ENCODE measurements at regions not wholly inside any gene's neighbourhood (a gene's known extent, or its start where the extent isn't known, plus 50 kb on each side); places are given as distances from the start of the nearest gene placed in this dataset.
"Not testable (repeated sequence)": the region's sequence is repeated elsewhere in the genome, so short reads cannot be mapped to it uniquely, and the experiment has no call there.

- not testable (repeated sequence) for DNase-seq (ENCODE audit: low read depth in 3 of 3, low spot score in 2 of 3)
Measured at GRCh38 chr1:224029286-224030025, 84.5 kb upstream of the FBXO28 start.

DNA sequence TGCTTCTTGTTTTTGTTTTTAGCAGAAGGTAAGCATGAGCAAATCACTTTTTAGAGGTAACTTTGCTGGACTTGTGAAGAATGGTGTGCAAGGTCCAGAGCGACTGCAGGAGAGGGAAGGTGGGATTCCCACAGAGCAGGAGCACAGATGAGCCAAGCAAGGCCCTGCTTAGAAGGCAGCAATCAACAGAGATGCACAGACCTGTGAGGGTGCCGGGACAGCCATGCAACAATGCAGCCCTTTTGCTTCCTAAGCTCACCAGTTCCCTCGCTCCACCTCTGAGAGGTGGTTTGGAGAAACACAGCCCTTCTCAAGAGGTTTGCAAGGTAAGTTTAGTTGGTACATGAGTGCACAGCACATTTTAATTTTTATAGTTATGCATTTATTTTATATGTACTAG, 85.1 kb upstream of the FBXO28 start:
- not testable (repeated sequence) for DNase-seq (ENCODE audit: low read depth in 3 of 3, low spot score in 2 of 3)

DNA sequence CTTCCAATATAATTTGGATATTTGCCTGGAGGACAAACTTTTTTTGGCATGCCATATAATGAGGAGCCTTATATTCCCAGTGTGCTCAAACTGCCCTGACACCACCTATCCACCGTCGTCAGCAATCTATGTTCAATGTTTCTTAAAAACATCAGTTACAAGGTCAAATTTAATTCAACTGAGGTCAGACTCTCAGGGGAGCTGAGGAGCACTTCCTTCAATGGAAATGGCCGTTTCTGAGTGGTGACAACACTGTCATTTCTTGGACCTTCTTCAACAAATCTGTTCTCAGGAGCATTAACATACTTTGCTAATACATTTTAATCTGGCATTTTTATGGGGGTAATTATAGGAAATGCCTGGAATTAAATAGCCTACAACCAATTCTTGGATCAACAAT, 90.8 kb upstream of the FBXO28 start:
- not testable (repeated sequence) for DNase-seq (ENCODE audit: low read depth in 3 of 3, low spot score in 2 of 3)

- DNase-seq (ENCODE audit: low read depth in 3 of 3, low spot score in 2 of 3), result not testable (repeated sequence)
Measured at GRCh38 chr1:224022249-224022970, 91.5 kb upstream of the FBXO28 start.

DNA sequence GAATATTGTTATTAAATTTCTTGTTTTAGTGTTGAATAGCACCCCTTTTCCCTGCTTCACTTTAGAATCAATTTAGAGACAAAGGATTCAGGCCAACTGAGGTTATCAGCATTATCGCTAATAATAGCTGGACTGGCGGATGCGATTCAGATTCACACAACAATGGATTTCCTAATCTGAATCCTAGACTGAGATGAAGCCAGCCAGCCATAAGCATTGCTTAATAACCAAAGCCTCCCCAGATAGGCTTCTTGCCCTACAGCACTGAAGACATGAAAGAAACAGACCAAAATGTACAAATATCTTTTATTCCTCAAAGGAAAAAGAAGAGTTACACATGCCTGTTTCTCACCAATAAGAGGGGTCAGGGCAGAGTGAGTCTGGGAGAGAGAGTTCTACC, 94.0 kb upstream of the FBXO28 start:
- not testable (repeated sequence) for DNase-seq (ENCODE audit: low read depth in 3 of 3, low spot score in 2 of 3)

DNA sequence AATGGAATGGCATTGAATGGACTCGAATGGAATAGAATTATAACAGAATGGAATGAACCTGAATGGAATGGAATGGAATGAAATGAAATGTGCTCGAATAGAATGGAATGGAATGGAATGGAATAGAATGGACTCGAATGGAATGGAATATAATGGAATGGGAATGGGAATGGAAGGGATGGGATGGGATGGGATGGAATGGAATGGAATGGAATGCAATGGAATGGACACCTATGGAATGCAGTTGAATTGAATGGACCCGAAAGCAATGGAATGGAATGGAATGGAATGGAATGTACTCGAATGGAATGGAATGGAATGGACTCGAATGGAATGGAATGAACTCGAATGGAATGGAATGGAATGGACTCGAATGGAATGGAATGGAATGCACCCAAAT, 98.1 kb upstream of the FBXO28 start:
- not testable (repeated sequence) for DNase-seq (ENCODE audit: low read depth in 3 of 3, low spot score in 2 of 3)

DNA sequence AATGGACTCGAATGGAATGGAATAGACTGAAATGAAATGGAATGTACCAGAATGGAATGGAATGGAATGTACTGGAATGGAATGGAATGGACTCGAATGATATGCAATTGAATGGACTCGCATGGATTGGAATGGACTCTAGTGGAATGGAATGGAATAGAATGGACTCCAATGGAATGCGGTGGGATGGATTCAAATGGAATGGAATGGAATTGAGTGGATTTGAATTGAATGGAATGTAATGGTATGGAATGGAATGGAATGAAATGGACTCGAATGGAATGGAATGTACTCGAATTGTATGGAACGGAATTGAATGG, 99.6 kb upstream of the FBXO28 start:
- no peak for DNase-seq (ENCODE audit: low read depth in 3 of 3, low spot score in 2 of 3)

DNA sequence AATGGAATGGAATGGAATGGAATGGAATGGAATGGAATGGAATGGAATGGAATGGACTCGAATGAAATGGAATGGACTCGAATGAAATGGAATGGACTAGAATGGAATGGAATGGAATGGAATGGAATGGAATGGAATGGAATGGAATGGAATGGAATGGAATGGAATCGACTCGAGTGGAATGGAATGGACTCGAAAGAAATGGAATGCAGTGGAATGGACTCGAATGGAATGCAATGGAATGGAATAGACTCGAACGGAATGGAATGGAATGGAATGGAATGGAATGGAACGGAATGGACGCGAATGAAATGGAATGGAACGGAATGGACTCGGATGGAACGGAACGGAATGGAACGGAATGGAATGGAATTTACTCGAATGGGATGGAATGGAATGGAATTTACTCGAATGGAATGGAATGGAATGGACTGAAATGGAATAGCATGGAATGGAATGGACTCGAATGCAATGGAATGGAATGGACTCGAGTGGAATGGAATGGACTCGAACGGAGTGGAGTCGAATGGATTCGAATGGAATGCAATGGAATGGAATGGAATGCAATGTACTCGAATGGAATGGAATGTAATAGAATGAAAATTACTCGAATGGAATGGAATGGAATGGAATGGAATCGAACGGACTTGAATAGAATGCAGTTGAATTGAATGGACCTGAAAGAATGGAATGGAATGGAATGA, 100.1 kb upstream of the FBXO28 start:
- not testable (repeated sequence) for DNase-seq (ENCODE audit: low read depth in 3 of 3, low spot score in 2 of 3)

GRCh38 chr1:224012807-224013434, 101.0 kb upstream of the FBXO28 start:
- not testable (repeated sequence) for DNase-seq (ENCODE audit: low read depth in 3 of 3, low spot score in 2 of 3)

DNA sequence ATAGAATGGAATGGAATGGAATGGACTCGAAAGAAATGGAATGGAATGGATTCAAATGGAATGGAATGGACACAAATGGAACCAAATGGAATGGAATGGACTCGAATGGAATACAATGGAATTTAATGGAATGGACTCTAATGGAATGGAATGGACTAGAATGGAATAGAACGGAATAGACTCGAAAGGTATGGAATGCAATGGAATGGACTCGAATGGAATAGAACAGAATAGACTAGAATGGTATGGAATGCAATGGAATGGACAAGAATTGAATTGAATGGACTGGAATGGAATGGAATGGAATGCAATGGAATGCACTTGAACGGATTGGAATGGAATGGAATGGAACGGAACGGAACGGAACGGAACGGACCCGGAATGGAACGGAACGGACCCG, 101.7 kb upstream of the FBXO28 start:
- not testable (repeated sequence) for DNase-seq (ENCODE audit: low read depth in 3 of 3, low spot score in 2 of 3)

DNA sequence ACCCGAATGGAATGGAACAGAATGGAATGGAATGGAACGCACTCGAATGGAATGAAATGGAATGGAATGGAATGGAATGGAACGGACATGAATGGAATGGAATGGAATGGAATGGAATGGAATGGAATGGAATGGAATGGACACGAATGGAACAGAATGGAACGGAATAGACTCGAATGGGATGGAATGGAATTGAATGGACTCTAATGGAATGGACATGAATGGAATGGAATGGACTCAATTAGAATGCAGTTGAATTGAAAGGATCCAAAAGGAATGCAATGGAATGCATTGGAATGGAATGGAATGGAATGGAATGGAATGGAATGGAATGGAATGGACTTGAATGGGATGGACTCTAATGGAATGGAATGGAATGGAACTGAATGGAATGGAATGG, 102.2 kb upstream of the FBXO28 start:
- DNase-seq (ENCODE audit: low read depth in 3 of 3, low spot score in 2 of 3), result not testable (repeated sequence)

DNA sequence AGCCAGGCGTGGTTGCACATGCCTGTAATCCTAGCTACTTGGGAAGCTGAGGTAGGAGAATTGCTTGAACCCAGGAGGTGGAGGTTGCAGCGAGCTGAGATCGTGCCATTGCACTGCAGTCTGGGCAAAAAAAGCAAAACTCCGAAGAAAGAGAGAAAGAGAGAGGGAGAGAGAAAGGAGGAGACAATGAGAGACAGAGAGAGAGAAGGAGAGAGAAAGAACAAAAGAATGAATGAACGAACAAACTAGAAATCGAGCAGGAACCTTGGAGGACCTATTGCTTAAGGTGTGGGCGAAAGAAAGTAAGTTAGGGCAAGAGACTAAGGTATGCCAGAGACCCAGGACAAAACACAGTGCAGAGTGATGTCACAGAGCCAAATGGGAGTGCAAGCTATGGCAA, 102.8 kb upstream of the FBXO28 start:
- not testable (repeated sequence) for DNase-seq (ENCODE audit: low read depth in 3 of 3, low spot score in 2 of 3)

- DNase-seq (ENCODE audit: low read depth in 3 of 3, low spot score in 2 of 3), result not testable (repeated sequence)
Measured at GRCh38 chr1:224005973-224006372, 107.9 kb upstream of the FBXO28 start.

GRCh38 chr1:224004552-224005315, 109.2 kb upstream of the FBXO28 start:
- not testable (repeated sequence) for DNase-seq (ENCODE audit: low read depth in 3 of 3, low spot score in 2 of 3)

- DNase-seq (ENCODE audit: low read depth in 3 of 3, low spot score in 2 of 3), result not testable (repeated sequence)
Measured at GRCh38 chr1:224003896-224004295, 110.0 kb upstream of the FBXO28 start.

DNA sequence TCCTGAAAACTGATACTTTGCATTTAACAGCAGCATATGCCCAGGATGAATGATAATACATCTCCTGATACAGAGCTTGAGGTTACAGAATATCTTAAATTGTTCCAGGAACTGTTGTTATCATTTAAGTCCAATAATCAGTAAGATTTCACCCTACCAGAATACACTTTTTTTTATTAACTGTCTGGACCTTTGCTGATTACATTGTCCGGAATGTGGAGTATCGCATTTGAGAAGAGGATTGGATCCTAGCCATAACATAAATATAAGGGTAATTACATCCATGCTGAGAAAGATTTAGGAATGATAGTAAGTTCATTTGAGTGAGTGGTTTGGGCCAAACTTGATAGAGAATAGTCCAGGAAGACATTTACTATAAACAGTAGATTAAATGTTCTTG, 112.2 kb upstream of the FBXO28 start:
- DNase-seq (ENCODE audit: low read depth in 3 of 3, low spot score in 2 of 3), result not testable (repeated sequence)

- DNase-seq (ENCODE audit: low read depth in 3 of 3, low spot score in 2 of 3), result not testable (repeated sequence)
Measured at GRCh38 chr1:223999761-224000160, 114.2 kb upstream of the FBXO28 start.

GRCh38 chr1:223998676-223999455, 115.0 kb upstream of the FBXO28 start:
- not testable (repeated sequence) for DNase-seq (ENCODE audit: low read depth in 3 of 3, low spot score in 2 of 3)

GRCh38 chr1:223996376-223996775, 117.5 kb upstream of the FBXO28 start:
- DNase-seq (ENCODE audit: low read depth in 3 of 3, low spot score in 2 of 3), result not testable (repeated sequence)

All from right renal cortex interstitium (tissue), 3 donors.